Gastroesophageal sphincter (tissue), 4 donors: ENCODE measurements at regions not wholly inside any gene's neighbourhood (a gene's known extent, or its start where the extent isn't known, plus 50 kb on each side); places are given as distances from the start of the nearest gene placed in this dataset.

ENCODE experiments used
- ATAC-seq: fragments of 150-250 bp; one replicate; pipeline ENCODE4 v1.9.1; 2016; ENCODE audit warnings: mild to moderate bottlenecking, moderate library complexity
- H3K27ac ChIP-seq, 4 donors: fragments of 200-600 bp; sonication (generic) in 3 of 4; 1 replicate in 3 of 4; 2 replicates in 1 of 4; pipeline ENCODE4 v1.5.1; 2016 to 2019
- H3K27me3 ChIP-seq: fragments of 200-600 bp; sonication (generic); one replicate; pipeline ENCODE4 v1.5.1; 2019
- H3K36me3 ChIP-seq, 2 donors: fragments of 200-600 bp; sonication (generic); one replicate each; pipeline ENCODE4 v1.5.1; 2019; ENCODE audit warnings: control low read depth in 1 of 2
- H3K4me1 ChIP-seq, 3 donors: fragments of 200-600 bp; sonication (generic); 1 replicate in 2 of 3; 2 replicates in 1 of 3; pipeline ENCODE4 v1.5.1; 2016 to 2019; ENCODE audit warnings: control low read depth in 2 of 3
- H3K4me3 ChIP-seq, 2 donors: fragments of 200-600 bp; sonication (generic); one replicate each; pipeline ENCODE4 v1.5.1; 2019; ENCODE audit warnings: mild to moderate bottlenecking in 1 of 2, moderate library complexity in 1 of 2
- H3K9me3 ChIP-seq, 3 donors: fragments of 200-600 bp; sonication (generic); one replicate each; pipeline ENCODE4 v1.5.1; 2017 to 2019; ENCODE audit warnings: control low read depth in 2 of 3
- EP300 ChIP-seq: sonication (generic); formaldehyde crosslinking; IDR thresholded peaks from one replicate; pipeline ENCODE4 v1.6.1; 2017; ENCODE audit warnings: antibody characterized with exemption, mild to moderate bottlenecking
- POLR2A ChIP-seq, 2 donors: fragments of 450-650 bp; IDR thresholded peaks; one replicate each; pipeline ENCODE4 v1.6.1; 2017; ENCODE audit warnings: antibody characterized with exemption in 2 of 2, mild to moderate bottlenecking in 2 of 2, moderate library complexity in 1 of 2
- POLR2AphosphoS5 ChIP-seq: sonication (generic); formaldehyde crosslinking; IDR thresholded peaks from one replicate; pipeline ENCODE4 v1.6.1; 2017; ENCODE audit warnings: antibody characterized with exemption
- WGBS, 2 donors: methylation state at CpG; one replicate each; pipeline ENCODE4 v1.1.5; 2018; ENCODE audit warnings: low coverage in 1 of 2; 5-methylcytosine and 5-hydroxymethylcytosine counted together
- TF ChIP-seq, protein P1 (sequence below), 4 experiments: fragments of 200-600 bp in 2 of 4; fragments of 450-650 bp in 2 of 4; sonication (generic) in 1 of 4; IDR thresholded peaks; one replicate each; pipeline ENCODE4 v1.5.1; 2017 to 2019; ENCODE audit warnings: antibody characterized with exemption in 4 of 4, mild to moderate bottlenecking in 2 of 4, moderate library complexity in 2 of 4

DNA sequence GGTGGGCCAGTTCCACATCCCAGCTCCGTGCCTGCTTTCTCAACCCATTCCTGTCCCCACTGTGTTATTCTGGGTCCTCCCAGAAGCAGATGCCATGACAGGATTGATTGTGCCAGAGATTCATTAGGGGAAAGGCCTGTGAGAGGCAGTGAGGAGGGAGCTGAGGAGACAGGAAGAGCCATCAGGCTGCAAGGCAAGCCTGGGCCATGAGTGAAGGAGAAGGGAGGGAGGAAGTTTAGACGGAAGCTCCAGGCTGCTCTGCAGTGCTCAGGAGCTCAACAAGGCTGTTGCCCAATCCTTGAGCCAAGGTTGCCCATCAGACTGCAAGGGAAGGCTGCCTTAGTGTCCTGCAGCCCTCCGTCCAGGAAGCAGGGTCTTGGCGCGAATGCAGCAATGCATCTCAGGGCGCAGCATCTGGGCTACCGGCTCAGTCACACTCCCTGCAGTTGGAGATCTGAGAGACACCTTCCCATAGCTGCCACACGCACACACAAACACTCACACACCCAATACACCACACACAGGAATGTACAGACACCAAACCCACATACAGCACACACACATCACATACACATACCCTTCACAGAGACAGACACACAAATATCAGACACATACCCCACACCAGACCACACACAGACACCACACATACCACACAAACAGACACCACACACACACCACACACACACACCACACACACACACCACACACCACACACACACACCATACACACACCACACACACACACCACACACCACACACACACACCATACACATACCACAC, 139.5 kb upstream of the NDUFV2 start:
- TF ChIP-seq, protein P1, sequence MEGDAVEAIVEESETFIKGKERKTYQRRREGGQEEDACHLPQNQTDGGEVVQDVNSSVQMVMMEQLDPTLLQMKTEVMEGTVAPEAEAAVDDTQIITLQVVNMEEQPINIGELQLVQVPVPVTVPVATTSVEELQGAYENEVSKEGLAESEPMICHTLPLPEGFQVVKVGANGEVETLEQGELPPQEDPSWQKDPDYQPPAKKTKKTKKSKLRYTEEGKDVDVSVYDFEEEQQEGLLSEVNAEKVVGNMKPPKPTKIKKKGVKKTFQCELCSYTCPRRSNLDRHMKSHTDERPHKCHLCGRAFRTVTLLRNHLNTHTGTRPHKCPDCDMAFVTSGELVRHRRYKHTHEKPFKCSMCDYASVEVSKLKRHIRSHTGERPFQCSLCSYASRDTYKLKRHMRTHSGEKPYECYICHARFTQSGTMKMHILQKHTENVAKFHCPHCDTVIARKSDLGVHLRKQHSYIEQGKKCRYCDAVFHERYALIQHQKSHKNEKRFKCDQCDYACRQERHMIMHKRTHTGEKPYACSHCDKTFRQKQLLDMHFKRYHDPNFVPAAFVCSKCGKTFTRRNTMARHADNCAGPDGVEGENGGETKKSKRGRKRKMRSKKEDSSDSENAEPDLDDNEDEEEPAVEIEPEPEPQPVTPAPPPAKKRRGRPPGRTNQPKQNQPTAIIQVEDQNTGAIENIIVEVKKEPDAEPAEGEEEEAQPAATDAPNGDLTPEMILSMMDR (IDR thresholded peaks at IDR 0.05): no peak
- TF ChIP-seq POLR2AphosphoS5 (no peak), POLR2A (IDR thresholded peaks at IDR 0.05) (no peak), EP300 (no peak)
- no peak for ATAC-seq

GRCh38 chr18:8963876-8964275, 138.6 kb upstream of the NDUFV2 start:
- Histone ChIP-seq H3K27me3 (no peaks in the 10 kb centered on the region), H3K36me3 (no peaks in the 10 kb centered on the region), H3K9me3 (no peaks in the 10 kb centered on the region), H3K4me3 (no peak overlapping the region), H3K4me1 (no peaks in the 10 kb centered on the region), H3K27ac (no peak overlapping the region)
- TF ChIP-seq POLR2A (IDR thresholded peaks at IDR 0.05) (no peak), EP300 (no peak), POLR2AphosphoS5 (no peak)
- TF ChIP-seq, protein P1 (IDR thresholded peaks at IDR 0.05): no peak
- ATAC-seq: no peak

More for the DNA sequence above, 139.5 kb upstream of the NDUFV2 start:
- Histone ChIP-seq H3K4me1 (no peaks in the 10 kb centered on the region), H3K27me3 (no peaks in the 10 kb centered on the region), H3K4me3 (no peak overlapping the region), H3K27ac (no peak overlapping the region), H3K36me3 (no peaks in the 10 kb centered on the region), H3K9me3 (no peaks in the 10 kb centered on the region)
- WGBS, 2 donors: 80% methylated on average over 7 of the region's 8 CpGs; no CpG with 5 or more reads in 1 of the 2 donors

- Histone ChIP-seq H3K4me3 (no peak overlapping the region), H3K4me1 (no peaks in the 10 kb centered on the region), H3K27me3 (no peaks in the 10 kb centered on the region), H3K9me3 (no peaks in the 10 kb centered on the region), H3K27ac (no peak overlapping the region), H3K36me3 (no peaks in the 10 kb centered on the region)
- ATAC-seq: no peak
- TF ChIP-seq, protein P1 (IDR thresholded peaks at IDR 0.05): no peak
- no peak for TF ChIP-seq EP300
- TF ChIP-seq POLR2A (IDR thresholded peaks at IDR 0.05): no peak
- TF ChIP-seq POLR2AphosphoS5: no peak
- WGBS, 2 donors: 40 to 53% methylated on average over 1 to 3 of the region's 8 CpGs
Measured at GRCh38 chr18:8965398-8965797, 137.1 kb upstream of the NDUFV2 start.

DNA sequence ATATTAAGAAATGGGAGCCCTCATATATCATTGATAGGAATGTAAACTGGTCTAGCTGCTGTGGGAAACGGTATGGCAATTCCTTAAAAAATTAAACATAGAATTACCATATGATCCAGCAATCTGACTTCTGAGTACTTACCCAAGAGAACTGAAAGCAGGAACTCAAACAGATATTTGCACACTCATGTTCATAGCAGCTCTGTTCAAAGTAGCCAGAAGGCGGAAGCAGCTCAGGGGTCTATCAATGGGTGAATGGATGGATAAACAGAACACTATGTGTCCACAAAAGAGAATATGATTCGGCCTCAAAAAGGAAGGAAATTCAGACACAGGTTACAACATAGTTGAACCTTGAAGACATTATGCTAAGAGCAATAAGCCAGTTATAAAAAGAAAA, 135.7 kb upstream of the NDUFV2 start:
- H3K27me3 ChIP-seq: no peaks in the 10 kb centered on the region
- WGBS, 2 donors: 79 to 84% methylated on average over 3 of the region's 3 CpGs
- no peaks in the 10 kb centered on the region for H3K9me3 ChIP-seq
- no peaks in the 10 kb centered on the region for H3K4me1 ChIP-seq
- H3K36me3 ChIP-seq: no peaks in the 10 kb centered on the region
- H3K4me3 ChIP-seq: no peak overlapping the region
- TF ChIP-seq EP300: no peak
- TF ChIP-seq POLR2AphosphoS5: no peak
- no peak for TF ChIP-seq POLR2A (IDR thresholded peaks at IDR 0.05)
- TF ChIP-seq, protein P1 (IDR thresholded peaks at IDR 0.05): no peak
- H3K27ac ChIP-seq: no peak overlapping the region
- no peak for ATAC-seq

GRCh38 chr18:8967573-8967972, 134.9 kb upstream of the NDUFV2 start:
- TF ChIP-seq EP300 (no peak), POLR2A (IDR thresholded peaks at IDR 0.05) (no peak), POLR2AphosphoS5 (no peak)
- TF ChIP-seq, protein P1 (IDR thresholded peaks at IDR 0.05): no peak
- Histone ChIP-seq H3K27me3 (no peaks in the 10 kb centered on the region), H3K27ac (no peak overlapping the region), H3K4me3 (no peak overlapping the region), H3K4me1 (no peaks in the 10 kb centered on the region), H3K9me3 (no peaks in the 10 kb centered on the region), H3K36me3 (no peaks in the 10 kb centered on the region)
- WGBS, 2 donors: 82 to 100% methylated on average over 2 to 3 of the region's 6 CpGs
- no peak for ATAC-seq
